ENCODE measurements at regions not wholly inside any gene's neighbourhood (a gene's known extent, or its start where the extent isn't known, plus 50 kb on each side); places are given as distances from the start of the nearest gene placed in this dataset.

- no peak for TF ChIP-seq TFAP4 (CRISPR knock-in tag; IDR thresholded peaks at IDR 0.05; ENCODE audit: borderline replicate concordance)
These were observed 591.9 kb downstream of the CD109 start (continued) for GRCh38 chr6:74287932-74288331.

- Histone ChIP-seq H3K27ac (ENCODE audit: extremely low read depth, low read depth, low read length) (no peak overlapping the region), H3K4me1 (replicated peaks in 1 of 2; ENCODE audit: control insufficient read depth in 2 of 2, insufficient read depth in 2 of 2, low read length in 2 of 2) (no peaks in the 10 kb centered on the region), H3K79me2 (ENCODE audit: control insufficient read depth, insufficient read depth, low read length) (no peaks in the 10 kb centered on the region), H3K4me3 (no peak overlapping the region), H3K36me3 (ENCODE audit: control insufficient read depth, insufficient read depth, low read length) (no peaks in the 10 kb centered on the region), H3K27me3 (ENCODE audit: control insufficient read depth in 2 of 2, insufficient read depth in 2 of 2, low read length in 2 of 2) (no peaks in the 10 kb centered on the region), H3K9me1 (ENCODE audit: control insufficient read depth, insufficient read depth, low read length) (no peaks in the 10 kb centered on the region), H4K20me1 (replicated peaks; ENCODE audit: control insufficient read depth, insufficient read depth, low read length) (no peaks in the 10 kb centered on the region), H2AFZ (ENCODE audit: low read depth, low read length) (no peak overlapping the region), H3K9me3 (replicated peaks; ENCODE audit: control insufficient read depth, insufficient read depth, low read depth, low read length) (0 out of 2 replicates have a peak, but pooled peaks cover 1% of the 10 kb centered on the region), H3K4me2 (ENCODE audit: insufficient read depth, low read length) (no peak overlapping the region), H3K9ac (ENCODE audit: insufficient read depth in 1 of 2, low read depth in 2 of 2, low read length in 2 of 2) (no peak overlapping the region)
- CTCF ChIA-PET (ENCODE audit: low intra/inter-chr PET ratio) = no interaction called here
- no peak for FAIRE-seq
- BruUV-seq (replicated peaks) = no TSS peak
- TF ChIP-seq PHF8 (IDR thresholded peaks at IDR 0.05; ENCODE audit: borderline replicate concordance, low read length) (no peak), SPI1 (IDR thresholded peaks at IDR 0.05; ENCODE audit: borderline replicate concordance, low read depth, low read length) (no peak), RAD21 (CRISPR knock-in tag; conservative IDR thresholded peaks at IDR 0.05 in 1 of 2, IDR thresholded peaks at IDR 0.05 in 1 of 2) (no peak), CREB5 (CRISPR knock-in tag; IDR thresholded peaks at IDR 0.05) (no peak), HMGXB4 (CRISPR knock-in tag; IDR thresholded peaks at IDR 0.05) (no peak), STAT5A (IDR thresholded peaks at IDR 0.05; ENCODE audit: borderline replicate concordance, low read length) (no peak), RFX7 (CRISPR knock-in tag; IDR thresholded peaks at IDR 0.05) (no peak), TEAD1 (CRISPR knock-in tag; IDR thresholded peaks at IDR 0.05) (no peak)
- intact Hi-C loops (cut with micrococcal nuclease) (no loop called here), in situ Hi-C loops (cut with MboI) (no loop called here)
- POLR2A ChIA-PET = no interaction called here
- ATAC-seq = no peak
- 0% methylated on average over 2 of the region's 2 CpGs for WGBS (ENCODE audit: insufficient coverage, low coverage, missing lambda C conversion rate)
- DNase-seq (ENCODE audit: extremely low read depth in 1 of 4, low spot score in 3 of 4) = no peak
These were observed 591.4 kb downstream of the CD109 start for GRCh38 chr6:74287441-74287840.

Data from K562 (cell line).